AG04449 (cell line): ENCODE measurements at regions not wholly inside any gene's neighbourhood (a gene's known extent, or its start where the extent isn't known, plus 50 kb on each side); places are given as distances from the start of the nearest gene placed in this dataset.

ENCODE experiments used
- CTCF ChIA-PET: fragments of 350-600 bp; formaldehyde crosslinking; extraction: SDS; loops from one replicate; lab custom pipeline; 2021; ENCODE audit warnings: antibody characterized with exemption; lab: Yijun Ruan, JAX
- POLR2A ChIA-PET: fragments of 400-600, 350-600 bp; formaldehyde crosslinking; extraction: SDS; loops from one replicate; lab custom pipeline; 2020; ENCODE audit warnings: antibody characterized with exemption, inconsistent platforms; lab: Yijun Ruan, JAX
- DNase-seq: peaks from one replicate; pipeline ENCODE4 v3.0.0-alpha.2; 2010; ENCODE audit warnings: low read depth, low spot score
- H3K4me3 ChIP-seq: 2 replicates; pipeline ENCODE4 v1.5.1; 2011; ENCODE audit warnings: low read depth, mild to moderate bottlenecking, control low read depth, low read length
- CTCF ChIP-seq: IDR thresholded peaks from one replicate; pipeline ENCODE4 v1.5.1; 2011; ENCODE audit warnings: mild to moderate bottlenecking, moderate library complexity, low read length, control low read depth, inconsistent platforms; ENCODE audit not compliant: insufficient read depth; ENCODE audit errors: missing control alignments

- no peak overlapping the region for H3K4me3 ChIP-seq
- ChIA-PET POLR2A (no interaction called here), CTCF (no interaction called here)
- no peak for TF ChIP-seq CTCF
- DNase-seq = no peak
These were observed 78.9 kb upstream of the AK4 start for GRCh38 chr1:65069011-65069565.

- ChIA-PET CTCF (interaction anchor here (0.8 kb wide), 1 partner anchor 615 kb away, joined by 3 read pairs; no protein-coding TSS in a partner anchor), POLR2A (no interaction called here)
- no peak overlapping the region for H3K4me3 ChIP-seq
- TF ChIP-seq CTCF = no peak
- no peak for DNase-seq
These were observed 75.2 kb upstream of the AK4 start for GRCh38 chr1:65072845-65073244.

- H3K4me3 ChIP-seq = no peak overlapping the region
- POLR2A ChIA-PET = no interaction called here
- no peak for DNase-seq
- peak; percentile 71 for TF ChIP-seq CTCF
- CTCF ChIA-PET = interaction anchor here (0.7 to 4.5 kb wide), 8 partner anchors 11 to 612 kb away, joined by 3 to 27 read pairs (median 4); no protein-coding TSS in a partner anchor
These were observed 72.7 kb upstream of the AK4 start for GRCh38 chr1:65075123-65075976.

DNA sequence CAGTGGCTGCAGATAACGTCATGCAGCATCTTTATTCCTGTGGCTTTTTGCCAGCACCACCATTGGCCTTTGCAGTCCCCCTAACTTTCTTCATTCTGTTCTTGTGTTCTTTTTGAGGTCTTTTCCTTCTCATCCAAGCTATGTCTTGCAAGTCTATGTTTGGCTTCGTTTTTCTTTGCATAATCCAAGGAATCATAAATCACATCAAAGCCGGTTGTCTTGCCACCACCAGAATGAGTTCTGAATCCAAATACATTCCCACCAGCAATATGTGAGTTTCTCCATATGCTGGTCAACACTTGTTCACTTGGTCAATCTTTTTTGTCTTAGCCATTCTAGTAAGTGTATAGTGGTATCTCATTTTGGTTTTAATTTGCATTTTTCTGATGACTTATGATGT lies 70.6 kb upstream of the AK4 start:
- CTCF ChIA-PET = interaction anchor here (4.5 kb wide), 1 partner anchor 13 kb away, joined by 27 read pairs; no protein-coding TSS in a partner anchor
- no peak for DNase-seq
- no peak for TF ChIP-seq CTCF
- no peak overlapping the region for H3K4me3 ChIP-seq
- POLR2A ChIA-PET = no interaction called here

DNA sequence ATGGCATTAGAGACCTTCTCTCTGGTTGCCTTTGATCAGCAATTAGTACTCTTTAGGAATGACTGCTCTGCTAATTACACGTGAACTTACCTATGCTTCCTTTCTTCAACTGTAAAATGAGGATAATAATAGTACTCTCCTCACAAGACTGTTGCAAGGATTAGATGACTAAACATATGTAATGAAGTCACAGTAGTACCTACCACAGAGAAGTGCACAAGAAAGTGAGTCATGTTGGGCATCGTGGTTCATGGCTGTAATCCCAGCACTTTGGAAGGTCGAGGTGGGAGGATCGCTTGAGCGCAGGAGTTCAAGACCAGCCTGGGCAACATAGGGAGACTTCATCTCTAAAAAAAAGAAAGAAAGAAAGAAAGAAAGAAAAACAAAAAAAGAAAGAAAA lies 68.1 kb upstream of the AK4 start:
- CTCF ChIA-PET = no interaction called here
- no peak for TF ChIP-seq CTCF
- POLR2A ChIA-PET = no interaction called here
- DNase-seq = no peak
- H3K4me3 ChIP-seq = no peak overlapping the region

DNA sequence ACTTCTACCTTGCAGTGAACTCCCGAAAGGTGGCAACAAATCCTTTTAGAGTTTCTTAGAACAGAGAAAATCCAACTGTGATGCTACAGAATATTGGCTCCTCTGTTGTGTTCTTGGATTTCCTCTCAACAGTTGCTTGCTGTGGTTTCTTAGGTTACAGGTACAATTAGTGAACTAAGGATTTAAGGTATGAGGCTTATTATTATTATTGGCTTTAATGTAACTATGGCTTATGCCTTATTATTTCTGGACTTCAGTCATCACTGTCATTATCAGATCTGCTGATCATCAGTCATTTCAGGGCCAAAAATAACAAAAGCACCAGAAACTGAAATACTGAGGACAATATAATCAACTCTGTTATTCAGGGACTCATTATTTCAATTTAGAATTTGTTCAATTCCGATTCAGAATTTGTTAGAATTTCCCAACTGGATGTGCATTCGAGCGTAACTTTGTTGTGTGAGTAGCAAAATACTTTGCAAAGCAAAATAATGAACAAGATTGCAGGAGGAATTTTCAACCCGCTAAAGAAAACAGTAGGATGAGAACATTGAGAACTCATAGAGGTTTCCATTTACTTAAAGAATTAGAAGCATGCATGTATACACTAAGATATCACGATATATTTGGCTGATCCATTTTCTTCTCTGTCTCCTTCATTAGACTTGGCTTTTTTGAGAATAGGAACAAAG lies 65.5 kb upstream of the AK4 start:
- no peak for TF ChIP-seq CTCF
- H3K4me3 ChIP-seq = no peak overlapping the region
- POLR2A ChIA-PET = no interaction called here
- CTCF ChIA-PET = no interaction called here
- no peak for DNase-seq
